A673 (cell line): ENCODE measurements at regions not wholly inside any gene's neighbourhood (a gene's known extent, or its start where the extent isn't known, plus 50 kb on each side); places are given as distances from the start of the nearest gene placed in this dataset.
"Not testable (repeated sequence)": the region's sequence is repeated elsewhere in the genome, so short reads cannot be mapped to it uniquely, and the experiment has no call there.

ENCODE experiments used
- BruUV-seq: library from RNA; stranded (reverse); fragments of 400-500 nt; replicated peaks from 2 replicates; lab custom pipeline; 2021; lab: Mats Ljungman, UMichigan
- CTCF ChIA-PET: fragments of 300-600 bp; sonication (Branson Sonifier 250); formaldehyde crosslinking; loops from one replicate; lab custom pipeline; 2022; ENCODE audit warnings: antibody characterized with exemption; lab: Charles Lee
- POLR2A ChIA-PET: fragments of 300-600 bp; sonication (Branson Sonifier 250); formaldehyde crosslinking; loops from one replicate; lab custom pipeline; 2022; ENCODE audit warnings: antibody characterized with exemption; ENCODE audit not compliant: low non-redundant PET; lab: Charles Lee
- DNase-seq: peaks from one replicate; pipeline ENCODE4 v3.0.0-alpha.2; 2015; ENCODE audit warnings: low spot score
- H3K27ac ChIP-seq: fragments of 200-600 bp; sonication (generic); 2 replicates; pipeline ENCODE4 v1.5.1; 2016; ENCODE audit warnings: mixed run types, low read depth, mild to moderate bottlenecking, mixed read lengths, antibody characterized with exemption, low read length; ENCODE audit not compliant: poor library complexity, severe bottlenecking
- H3K27me3 ChIP-seq: fragments of 200-600 bp; sonication (generic); replicated peaks from 2 replicates; pipeline ENCODE4 v1.6.1; 2017; ENCODE audit warnings: mixed run types, low read depth, mild to moderate bottlenecking, mixed read lengths, antibody characterized with exemption, low read length; ENCODE audit not compliant: insufficient read depth, poor library complexity
- H3K36me3 ChIP-seq: fragments of 200-600 bp; sonication (generic); 2 replicates; pipeline ENCODE4 v1.6.1; 2016; ENCODE audit warnings: mixed run types, mild to moderate bottlenecking, mixed read lengths, antibody characterized with exemption, low read length; ENCODE audit not compliant: insufficient read depth, poor library complexity, severe bottlenecking
- H3K4me1 ChIP-seq: fragments of 200-600 bp; sonication (generic); 2 replicates; pipeline ENCODE4 v1.6.1; 2017; ENCODE audit warnings: mixed run types, mild to moderate bottlenecking, mixed read lengths, antibody characterized with exemption, low read length; ENCODE audit not compliant: insufficient read depth, poor library complexity, severe bottlenecking
- H3K4me3 ChIP-seq: fragments of 200-600 bp; sonication (generic); 2 replicates; pipeline ENCODE4 v1.5.1; 2016; ENCODE audit warnings: low read depth, mixed run types, mild to moderate bottlenecking, mixed read lengths, low read length; ENCODE audit not compliant: poor library complexity, severe bottlenecking
- H3K9me3 ChIP-seq: fragments of 200-600 bp; sonication (generic); 2 replicates; pipeline ENCODE4 v1.6.1; 2016; ENCODE audit warnings: mixed run types, low read depth, mild to moderate bottlenecking, mixed read lengths, antibody characterized with exemption, low read length; ENCODE audit not compliant: poor library complexity, severe bottlenecking
- intact Hi-C: fragments of 100-400 bp; cut with micrococcal nuclease; formaldehyde crosslinking; loops from one replicate; pipeline ENCODE4 v1.10.0; 2022; ENCODE audit not compliant: unreplicated experiment

GRCh38 chr2:87441375-87441774 lies 306.5 kb upstream of the PLGLB2 start:
- CTCF ChIA-PET = not testable (repeated sequence)

GRCh38 chr2:87442983-87443577 lies 304.8 kb upstream of the PLGLB2 start:
- POLR2A ChIA-PET, intact Hi-C loops, H3K36me3 ChIP-seq, H3K27me3 ChIP-seq, BruUV-seq, H3K9me3 ChIP-seq, CTCF ChIA-PET, DNase-seq, H3K4me1 ChIP-seq, H3K27ac ChIP-seq, H3K4me3 ChIP-seq: not testable (repeated sequence)

More at GRCh38 chr2:87441375-87441774, 306.5 kb upstream of the PLGLB2 start:
- BruUV-seq, H3K27ac ChIP-seq, H3K27me3 ChIP-seq, POLR2A ChIA-PET, H3K36me3 ChIP-seq, DNase-seq, H3K9me3 ChIP-seq, H3K4me3 ChIP-seq, intact Hi-C loops, H3K4me1 ChIP-seq: not testable (repeated sequence)

- H3K4me3 ChIP-seq, CTCF ChIA-PET, DNase-seq, BruUV-seq, H3K36me3 ChIP-seq, H3K27ac ChIP-seq, H3K4me1 ChIP-seq, H3K9me3 ChIP-seq, intact Hi-C loops, POLR2A ChIA-PET, H3K27me3 ChIP-seq: not testable (repeated sequence)
Observed at GRCh38 chr2:87444951-87445350, 302.9 kb upstream of the PLGLB2 start.

GRCh38 chr2:87445613-87446312 lies 302.1 kb upstream of the PLGLB2 start:
- intact Hi-C loops, H3K27ac ChIP-seq, H3K4me3 ChIP-seq, DNase-seq, BruUV-seq, H3K36me3 ChIP-seq, H3K9me3 ChIP-seq, CTCF ChIA-PET, H3K4me1 ChIP-seq, POLR2A ChIA-PET, H3K27me3 ChIP-seq: not testable (repeated sequence)

- H3K36me3 ChIP-seq, H3K27me3 ChIP-seq, intact Hi-C loops, DNase-seq, H3K4me3 ChIP-seq, BruUV-seq, POLR2A ChIA-PET, H3K4me1 ChIP-seq, H3K9me3 ChIP-seq, H3K27ac ChIP-seq, CTCF ChIA-PET: not testable (repeated sequence)
Observed at GRCh38 chr2:87446313-87446696, 301.6 kb upstream of the PLGLB2 start.

- H3K27ac ChIP-seq, intact Hi-C loops, CTCF ChIA-PET, H3K4me1 ChIP-seq, H3K4me3 ChIP-seq, H3K36me3 ChIP-seq, H3K9me3 ChIP-seq, H3K27me3 ChIP-seq, POLR2A ChIA-PET, DNase-seq, BruUV-seq: not testable (repeated sequence)
Observed at GRCh38 chr2:87449462-87449980, 298.4 kb upstream of the PLGLB2 start.

- BruUV-seq, POLR2A ChIA-PET, DNase-seq, H3K9me3 ChIP-seq, H3K27ac ChIP-seq, H3K27me3 ChIP-seq, intact Hi-C loops, H3K36me3 ChIP-seq, H3K4me3 ChIP-seq, CTCF ChIA-PET, H3K4me1 ChIP-seq: not testable (repeated sequence)
Observed at GRCh38 chr2:87452193-87452592, 295.7 kb upstream of the PLGLB2 start.
